ENCODE measurements at regions not wholly inside any gene's neighbourhood (a gene's known extent, or its start where the extent isn't known, plus 50 kb on each side); places are given as distances from the start of the nearest gene placed in this dataset.

- DNase-seq = no peak
Measured at GRCh38 chr13:31442571-31442970, 242.8 kb downstream of the B3GLCT start.

- DNase-seq = no peak
Measured at GRCh38 chr13:31444266-31444856, 244.6 kb downstream of the B3GLCT start.

- DNase-seq = no peak
Measured at GRCh38 chr13:31452525-31452924, 252.8 kb downstream of the B3GLCT start.

- no peak for DNase-seq
Measured at GRCh38 chr13:31455581-31455980, 255.8 kb downstream of the B3GLCT start.

- no peak for DNase-seq
Measured at GRCh38 chr13:31456056-31456455, 256.3 kb downstream of the B3GLCT start.

GRCh38 chr13:31460061-31460460 lies 260.3 kb downstream of the B3GLCT start:
- DNase-seq = no peak

GRCh38 chr13:31461923-31462322 lies 262.1 kb downstream of the B3GLCT start:
- DNase-seq = no peak

- DNase-seq = no peak
Measured at GRCh38 chr13:31462766-31463165, 263.0 kb downstream of the B3GLCT start.

- DNase-seq = no peak
Measured at GRCh38 chr13:31468114-31468902, 268.5 kb downstream of the B3GLCT start.

- DNase-seq = no peak
Measured at GRCh38 chr13:31469377-31469776, 269.6 kb downstream of the B3GLCT start.

GRCh38 chr13:31476266-31476665 lies 263.1 kb upstream of the RXFP2 start:
- no peak for DNase-seq

GRCh38 chr13:31476753-31477152 lies 262.6 kb upstream of the RXFP2 start:
- DNase-seq = no peak

- DNase-seq = no peak
Measured at GRCh38 chr13:31477961-31478360, 261.4 kb upstream of the RXFP2 start.

- DNase-seq = no peak
Measured at GRCh38 chr13:31485183-31485582, 254.1 kb upstream of the RXFP2 start.

- no peak for DNase-seq
Measured at GRCh38 chr13:31485651-31486051, 253.7 kb upstream of the RXFP2 start.

- no peak for DNase-seq
Measured at GRCh38 chr13:31495336-31495735, 244.0 kb upstream of the RXFP2 start.

GRCh38 chr13:31499274-31499673 lies 240.1 kb upstream of the RXFP2 start:
- DNase-seq = no peak

- no peak for DNase-seq
Measured at GRCh38 chr13:31503626-31504025, 235.7 kb upstream of the RXFP2 start.

GRCh38 chr13:31504918-31505317 lies 234.4 kb upstream of the RXFP2 start:
- DNase-seq = no peak

- DNase-seq = no peak
Measured at GRCh38 chr13:31512331-31512730, 227.0 kb upstream of the RXFP2 start.

- DNase-seq = no peak
Measured at GRCh38 chr13:31514932-31515331, 224.4 kb upstream of the RXFP2 start.

- DNase-seq = no peak
Measured at GRCh38 chr13:31515427-31515826, 223.9 kb upstream of the RXFP2 start.

- no peak for DNase-seq
Measured at GRCh38 chr13:31517599-31517998, 221.7 kb upstream of the RXFP2 start.

GRCh38 chr13:31518645-31519044 lies 220.7 kb upstream of the RXFP2 start:
- DNase-seq = no peak

- DNase-seq = no peak
Measured at GRCh38 chr13:31521435-31521834, 217.9 kb upstream of the RXFP2 start.

Data from activated naive CD4-positive, alpha-beta T cell treated with anti-CD3 and anti-CD28 coated beads, Interleukin-2, amount 50 U/mL, for 16 hours (primary cell).